Astrocyte (in vitro differentiated cells and primary cell): ENCODE measurements at regions not wholly inside any gene's neighbourhood (a gene's known extent, or its start where the extent isn't known, plus 50 kb on each side); places are given as distances from the start of the nearest gene placed in this dataset.

ENCODE experiments used
- CTCF ChIP-seq: IDR thresholded peaks from 2 replicates; pipeline ENCODE4 v1.5.1; 2011; ENCODE audit warnings: low read depth, mild to moderate bottlenecking, inconsistent platforms, low read length, moderate library complexity; ENCODE audit not compliant: insufficient read depth
- EZH2 ChIP-seq: IDR thresholded peaks from 2 replicates; pipeline ENCODE4 v1.6.1; 2012; ENCODE audit warnings: mild to moderate bottlenecking, low read length, inconsistent platforms; ENCODE audit not compliant: insufficient read depth

DNA sequence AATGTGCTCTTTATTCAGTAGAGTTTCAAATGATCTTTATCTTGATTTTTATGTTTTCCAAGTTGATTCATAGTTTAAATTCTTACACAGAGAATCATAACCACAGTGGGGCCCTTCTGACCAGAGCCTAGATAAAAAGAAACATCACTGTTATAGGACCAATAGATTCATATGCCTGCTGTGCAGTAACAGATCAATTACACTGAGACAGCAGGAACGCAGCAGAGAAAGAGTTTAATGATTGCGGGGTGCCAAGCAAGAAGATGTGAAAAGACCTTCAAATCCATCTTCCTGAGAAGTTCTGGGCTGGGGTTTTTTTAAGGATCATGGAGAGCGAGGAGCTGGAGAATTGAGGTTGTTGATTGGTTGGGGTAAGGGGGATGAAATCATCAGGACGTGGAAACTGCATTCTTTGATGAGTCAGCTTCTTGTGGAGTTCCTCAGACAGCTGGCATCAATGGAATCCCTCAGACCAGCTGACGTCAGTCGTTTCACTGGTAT is 346.6 kb downstream of the TBC1D4 start:
- TF ChIP-seq CTCF, result no peak
- TF ChIP-seq EZH2, result no peak
